RPMI8226 (cell line): ENCODE measurements at regions not wholly inside any gene's neighbourhood (a gene's known extent, or its start where the extent isn't known, plus 50 kb on each side); places are given as distances from the start of the nearest gene placed in this dataset.
A peak's percentile ranks its signal among the peaks of the same experiment; 100 is the strongest.

ENCODE experiments used
- DNase-seq: peaks from one replicate; pipeline ENCODE4 v3.0.0-alpha.2; 2015

- no peak for DNase-seq
Measured at GRCh38 chr5:15080219-15080618, 208.6 kb upstream of the ANKH start.

- no peak for DNase-seq
Measured at GRCh38 chr5:15079566-15079965, 208.0 kb upstream of the ANKH start.

GRCh38 chr5:15074651-15075050 is 203.1 kb upstream of the ANKH start:
- DNase-seq = no peak

GRCh38 chr5:15073453-15073852 is 201.9 kb upstream of the ANKH start:
- no peak for DNase-seq

- no peak for DNase-seq
Measured at GRCh38 chr5:15070907-15071306, 199.3 kb upstream of the ANKH start.

- no peak for DNase-seq
Measured at GRCh38 chr5:15069407-15069905, 197.9 kb upstream of the ANKH start.

GRCh38 chr5:15065091-15065490 is 193.5 kb upstream of the ANKH start:
- no peak for DNase-seq

- no peak for DNase-seq
Measured at GRCh38 chr5:15064396-15064795, 192.8 kb upstream of the ANKH start.

GRCh38 chr5:15056988-15057592 is 185.5 kb upstream of the ANKH start:
- no peak for DNase-seq

- no peak for DNase-seq
Measured at GRCh38 chr5:15044521-15044920, 172.9 kb upstream of the ANKH start.

GRCh38 chr5:15037247-15037908 is 165.8 kb upstream of the ANKH start:
- no peak for DNase-seq

GRCh38 chr5:15034379-15034778 is 162.8 kb upstream of the ANKH start:
- no peak for DNase-seq

GRCh38 chr5:15031180-15031579 is 159.6 kb upstream of the ANKH start:
- no peak for DNase-seq

- no peak for DNase-seq
Measured at GRCh38 chr5:15027764-15028163, 156.2 kb upstream of the ANKH start.

- DNase-seq = no peak
Measured at GRCh38 chr5:15026944-15027343, 155.4 kb upstream of the ANKH start.

- no peak for DNase-seq
Measured at GRCh38 chr5:15026011-15026893, 154.7 kb upstream of the ANKH start.

- no peak for DNase-seq
Measured at GRCh38 chr5:15023846-15024245, 152.3 kb upstream of the ANKH start.

GRCh38 chr5:15023266-15023665 is 151.7 kb upstream of the ANKH start:
- no peak for DNase-seq

- DNase-seq = peak; percentile 4
Measured at GRCh38 chr5:15021266-15022046, 149.9 kb upstream of the ANKH start.

- DNase-seq = no peak
Measured at GRCh38 chr5:15020736-15021135, 149.2 kb upstream of the ANKH start.

GRCh38 chr5:15014809-15015208 is 143.2 kb upstream of the ANKH start:
- no peak for DNase-seq

GRCh38 chr5:15013654-15014463 is 142.3 kb upstream of the ANKH start:
- DNase-seq = peak; percentile 20
